ENCODE measurements at regions not wholly inside any gene's neighbourhood (a gene's known extent, or its start where the extent isn't known, plus 50 kb on each side); places are given as distances from the start of the nearest gene placed in this dataset.
"Not testable (repeated sequence)": the region's sequence is repeated elsewhere in the genome, so short reads cannot be mapped to it uniquely, and the experiment has no call there.

DNA sequence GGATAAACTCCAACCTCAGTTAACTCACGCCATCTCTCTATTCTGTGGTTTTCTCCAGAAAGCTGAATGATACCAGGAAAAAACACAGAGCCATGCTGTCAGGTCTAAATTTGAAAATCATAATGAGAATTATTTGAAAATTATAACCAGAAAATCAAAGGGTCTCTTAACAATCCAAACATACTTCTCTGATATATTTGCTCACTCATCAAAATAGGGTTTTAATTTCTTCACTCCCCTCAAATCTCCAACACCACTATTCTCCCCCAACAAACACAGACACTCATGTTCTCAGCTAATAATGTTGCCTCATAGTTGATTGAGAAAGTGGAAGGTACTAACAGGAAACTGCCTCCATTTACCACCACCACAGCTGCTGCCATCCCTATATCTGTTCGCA, 375.5 kb downstream of the TLE1 start:
- Histone ChIP-seq H3K9me2 (replicated peaks; ENCODE audit: insufficient read depth) (no peaks in the 10 kb centered on the region), H4K20me1 (ENCODE audit: insufficient read depth, poor library complexity, severe bottlenecking) (no peaks in the 10 kb centered on the region), H3K4me2 (no peak overlapping the region), H3K4me1 (ENCODE audit: insufficient read depth) (no peaks in the 10 kb centered on the region), H3K27me3 (no peaks in the 10 kb centered on the region), H2AFZ (no peak overlapping the region), H3K27ac (no peak overlapping the region), H3K79me2 (no peaks in the 10 kb centered on the region), H3K9me3 (ENCODE audit: low read depth) (no peaks in the 10 kb centered on the region), H3K4me3 (no peak overlapping the region), H3K36me3 (replicated peaks; ENCODE audit: insufficient read depth, low read depth) (no peaks in the 10 kb centered on the region)
- TF ChIP-seq, protein P1, sequence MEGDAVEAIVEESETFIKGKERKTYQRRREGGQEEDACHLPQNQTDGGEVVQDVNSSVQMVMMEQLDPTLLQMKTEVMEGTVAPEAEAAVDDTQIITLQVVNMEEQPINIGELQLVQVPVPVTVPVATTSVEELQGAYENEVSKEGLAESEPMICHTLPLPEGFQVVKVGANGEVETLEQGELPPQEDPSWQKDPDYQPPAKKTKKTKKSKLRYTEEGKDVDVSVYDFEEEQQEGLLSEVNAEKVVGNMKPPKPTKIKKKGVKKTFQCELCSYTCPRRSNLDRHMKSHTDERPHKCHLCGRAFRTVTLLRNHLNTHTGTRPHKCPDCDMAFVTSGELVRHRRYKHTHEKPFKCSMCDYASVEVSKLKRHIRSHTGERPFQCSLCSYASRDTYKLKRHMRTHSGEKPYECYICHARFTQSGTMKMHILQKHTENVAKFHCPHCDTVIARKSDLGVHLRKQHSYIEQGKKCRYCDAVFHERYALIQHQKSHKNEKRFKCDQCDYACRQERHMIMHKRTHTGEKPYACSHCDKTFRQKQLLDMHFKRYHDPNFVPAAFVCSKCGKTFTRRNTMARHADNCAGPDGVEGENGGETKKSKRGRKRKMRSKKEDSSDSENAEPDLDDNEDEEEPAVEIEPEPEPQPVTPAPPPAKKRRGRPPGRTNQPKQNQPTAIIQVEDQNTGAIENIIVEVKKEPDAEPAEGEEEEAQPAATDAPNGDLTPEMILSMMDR (IDR thresholded peaks at IDR 0.05; ENCODE audit: poor library complexity), result no peak
- TF ChIP-seq EZH2 (IDR thresholded peaks at IDR 0.05; ENCODE audit: borderline replicate concordance), result no peak
- no peak for TF ChIP-seq EZH2phosphoT487 (IDR thresholded peaks at IDR 0.05; ENCODE audit: low read depth, severe bottlenecking, unreplicated experiment)
- WGBS (ENCODE audit: low lambda C conversion rate, missing lambda C conversion rate), result 98% methylated on average over 2 of the region's 2 CpGs
- DNase-seq (ENCODE audit: low spot score), result no peak

- H3K79me2 ChIP-seq, result no peaks in the 10 kb centered on the region
- H3K9me2 ChIP-seq (replicated peaks; ENCODE audit: insufficient read depth), result no peaks in the 10 kb centered on the region
- H3K27ac ChIP-seq, result no peak overlapping the region
- no peak for DNase-seq (ENCODE audit: low spot score)
- H4K20me1 ChIP-seq (ENCODE audit: insufficient read depth, poor library complexity, severe bottlenecking), result no peaks in the 10 kb centered on the region
- no peaks in the 10 kb centered on the region for H3K9me3 ChIP-seq (ENCODE audit: low read depth)
- 72% methylated on average over 3 of the region's 3 CpGs for WGBS (ENCODE audit: low lambda C conversion rate, missing lambda C conversion rate)
- no peaks in the 10 kb centered on the region for H3K4me1 ChIP-seq (ENCODE audit: insufficient read depth)
- no peak for TF ChIP-seq EZH2 (IDR thresholded peaks at IDR 0.05; ENCODE audit: borderline replicate concordance)
- no peak for TF ChIP-seq EZH2phosphoT487 (IDR thresholded peaks at IDR 0.05; ENCODE audit: low read depth, severe bottlenecking, unreplicated experiment)
- TF ChIP-seq, protein P1 (IDR thresholded peaks at IDR 0.05; ENCODE audit: poor library complexity), result no peak
- no peak overlapping the region for H3K4me3 ChIP-seq
- H3K36me3 ChIP-seq (replicated peaks; ENCODE audit: insufficient read depth, low read depth), result no peaks in the 10 kb centered on the region
- no peak overlapping the region for H3K4me2 ChIP-seq
- H3K27me3 ChIP-seq, result no peaks in the 10 kb centered on the region
- H2AFZ ChIP-seq, result no peak overlapping the region
Measured at GRCh38 chr9:81312346-81312745, 377.0 kb downstream of the TLE1 start.

DNA sequence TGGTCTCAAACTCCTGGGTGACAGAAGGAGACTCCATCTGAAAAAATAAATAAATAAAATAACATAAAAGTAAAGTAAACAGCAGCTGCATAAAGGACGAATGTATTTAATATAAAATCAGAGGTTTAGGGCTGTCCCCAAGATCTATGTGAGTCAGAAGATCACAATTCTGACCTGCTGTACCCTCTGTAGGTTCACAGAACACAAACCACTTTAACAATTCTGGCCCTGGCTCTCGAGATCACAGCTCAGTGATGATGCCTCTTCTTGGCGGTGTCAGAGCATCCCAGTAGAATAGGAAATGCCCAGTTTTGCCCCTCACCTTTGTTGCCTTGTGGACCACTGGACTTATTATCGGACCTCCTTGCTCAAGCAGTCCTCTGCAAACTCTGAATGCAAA, 380.9 kb downstream of the TLE1 start:
- no peak overlapping the region for H2AFZ ChIP-seq
- H3K27ac ChIP-seq, result no peak overlapping the region
- no peak for DNase-seq (ENCODE audit: low spot score)
- no peaks in the 10 kb centered on the region for H3K9me3 ChIP-seq (ENCODE audit: low read depth)
- no peak overlapping the region for H3K4me2 ChIP-seq
- no peaks in the 10 kb centered on the region for H3K27me3 ChIP-seq
- H3K9me2 ChIP-seq (replicated peaks; ENCODE audit: insufficient read depth), result no peaks in the 10 kb centered on the region
- no peak for TF ChIP-seq EZH2 (IDR thresholded peaks at IDR 0.05; ENCODE audit: borderline replicate concordance)
- TF ChIP-seq, protein P1 (IDR thresholded peaks at IDR 0.05; ENCODE audit: poor library complexity), result no peak
- TF ChIP-seq EZH2phosphoT487 (IDR thresholded peaks at IDR 0.05; ENCODE audit: low read depth, severe bottlenecking, unreplicated experiment), result no peak
- no peaks in the 10 kb centered on the region for H4K20me1 ChIP-seq (ENCODE audit: insufficient read depth, poor library complexity, severe bottlenecking)
- 97% methylated on average over 4 of the region's 4 CpGs for WGBS (ENCODE audit: low lambda C conversion rate, missing lambda C conversion rate)
- H3K79me2 ChIP-seq, result no peaks in the 10 kb centered on the region
- H3K36me3 ChIP-seq (replicated peaks; ENCODE audit: insufficient read depth, low read depth), result no peaks in the 10 kb centered on the region
- no peaks in the 10 kb centered on the region for H3K4me1 ChIP-seq (ENCODE audit: insufficient read depth)
- H3K4me3 ChIP-seq, result no peak overlapping the region

- H3K27ac ChIP-seq; H3K9me2 ChIP-seq (replicated peaks; ENCODE audit: insufficient read depth); H4K20me1 ChIP-seq (ENCODE audit: insufficient read depth, poor library complexity, severe bottlenecking); DNase-seq (ENCODE audit: low spot score); H3K4me2 ChIP-seq; H3K9me3 ChIP-seq (ENCODE audit: low read depth); H3K27me3 ChIP-seq; H3K79me2 ChIP-seq; H3K4me3 ChIP-seq; H2AFZ ChIP-seq; H3K4me1 ChIP-seq (ENCODE audit: insufficient read depth); H3K36me3 ChIP-seq (replicated peaks; ENCODE audit: insufficient read depth, low read depth): not testable (repeated sequence)
- 94% methylated on average over 5 of the region's 5 CpGs for WGBS (ENCODE audit: low lambda C conversion rate, missing lambda C conversion rate)
Measured at GRCh38 chr9:81307791-81308190, 381.6 kb downstream of the TLE1 start.

Measured in hepatocyte (in vitro differentiated cells).